ENCODE measurements at regions not wholly inside any gene's neighbourhood (a gene's known extent, or its start where the extent isn't known, plus 50 kb on each side); places are given as distances from the start of the nearest gene placed in this dataset.

DNA sequence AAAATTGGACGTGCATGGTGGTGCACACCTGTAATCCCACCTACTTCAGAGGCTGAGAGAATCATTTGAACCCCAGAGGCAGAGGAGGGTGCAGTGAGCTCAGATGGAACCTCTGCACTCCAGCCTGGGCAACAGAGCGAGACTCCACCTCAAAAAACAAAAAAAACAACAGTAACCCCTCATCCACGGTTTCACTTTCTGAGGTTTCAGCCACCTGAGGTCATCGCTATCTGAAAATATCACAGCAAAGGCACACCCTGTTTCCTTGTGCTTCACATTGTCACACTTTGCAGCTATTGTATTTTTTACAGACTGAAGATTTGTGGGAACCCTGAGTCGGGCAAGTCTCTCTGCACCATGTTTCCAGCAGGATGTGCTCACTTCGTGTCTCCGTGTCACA is 54.1 kb upstream of the FOXQ1 start:
- no peak for DNase-seq

DNA sequence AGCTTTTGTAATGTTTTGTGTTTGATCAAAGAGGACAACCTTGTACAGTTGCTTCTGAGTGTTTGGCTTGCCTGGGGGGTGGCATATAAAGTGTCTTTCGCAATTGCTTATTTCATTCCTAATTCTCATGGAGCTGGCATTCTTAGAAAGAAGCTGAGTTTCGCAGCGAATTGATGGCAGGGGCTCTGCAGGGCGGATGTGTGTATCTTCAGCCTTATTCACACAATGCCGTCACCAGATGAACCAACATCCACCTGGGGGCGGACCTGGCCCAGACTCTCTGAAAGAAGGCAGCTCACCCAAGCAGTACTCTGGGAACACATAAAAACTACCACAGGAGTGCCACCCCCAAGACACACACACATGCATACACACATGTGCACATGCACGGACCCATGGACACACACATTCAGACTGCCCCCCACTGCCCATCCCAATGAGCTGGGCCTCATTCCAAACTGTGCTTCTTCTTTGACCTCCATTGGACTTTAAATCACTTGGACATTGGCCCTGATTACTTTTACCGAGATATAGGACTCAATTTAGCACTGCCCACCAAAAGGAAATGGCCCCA is 55.4 kb upstream of the FOXQ1 start:
- no peak for DNase-seq

DNA sequence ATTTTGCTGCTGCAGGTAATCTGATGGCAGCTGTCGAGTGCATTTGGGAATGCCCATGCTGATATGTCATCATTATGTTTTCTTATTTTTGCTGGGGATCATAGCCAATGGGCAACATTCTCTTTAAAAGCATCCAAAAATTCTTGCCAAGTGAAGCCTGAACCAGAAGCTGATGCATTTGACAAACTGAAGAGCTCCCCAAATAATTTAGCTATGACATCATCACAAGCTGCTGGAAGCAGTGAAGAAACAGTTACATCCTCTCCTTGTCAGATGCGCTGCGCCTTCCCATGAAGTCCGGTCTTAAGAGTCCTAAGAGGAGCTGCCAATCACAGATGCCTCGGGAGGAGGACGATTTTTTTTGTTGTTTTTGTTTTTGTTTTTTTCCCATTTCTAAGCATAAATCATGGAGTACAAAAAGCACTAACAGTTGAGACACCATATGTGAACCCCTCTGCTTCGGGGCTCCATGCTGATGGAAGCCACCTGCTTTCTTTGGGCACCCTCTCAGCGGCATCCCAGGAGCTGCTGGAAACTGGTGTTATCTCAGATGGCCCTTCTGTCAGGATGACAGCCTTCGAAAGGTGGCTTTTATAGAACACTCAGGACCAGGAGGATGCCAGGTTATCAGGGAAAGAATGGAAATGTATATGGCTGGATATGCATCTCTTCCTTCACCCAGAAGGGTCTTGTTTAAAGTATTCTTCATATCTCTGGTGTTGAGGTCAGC is 56.1 kb upstream of the FOXQ1 start:
- no peak for DNase-seq

DNA sequence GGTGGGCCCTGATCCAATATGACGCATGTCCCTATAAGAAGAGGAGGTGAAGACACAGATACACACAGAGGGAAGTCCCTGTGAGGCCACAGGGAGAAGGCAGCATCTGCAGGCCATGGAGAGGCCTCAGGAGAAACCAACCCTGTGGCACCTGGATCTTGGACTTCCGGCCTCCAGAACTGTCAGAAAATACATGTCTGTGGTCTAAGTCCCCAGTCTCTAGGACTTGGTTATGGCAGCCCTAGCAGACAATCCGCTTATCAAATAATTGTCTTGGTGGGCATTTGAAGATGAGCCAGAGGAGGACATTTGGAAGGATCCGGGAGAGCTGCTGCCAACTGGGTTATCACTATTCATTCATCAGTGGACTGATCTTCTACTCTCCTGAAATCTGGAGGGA is 57.6 kb upstream of the FOXQ1 start:
- DNase-seq = no peak

DNA sequence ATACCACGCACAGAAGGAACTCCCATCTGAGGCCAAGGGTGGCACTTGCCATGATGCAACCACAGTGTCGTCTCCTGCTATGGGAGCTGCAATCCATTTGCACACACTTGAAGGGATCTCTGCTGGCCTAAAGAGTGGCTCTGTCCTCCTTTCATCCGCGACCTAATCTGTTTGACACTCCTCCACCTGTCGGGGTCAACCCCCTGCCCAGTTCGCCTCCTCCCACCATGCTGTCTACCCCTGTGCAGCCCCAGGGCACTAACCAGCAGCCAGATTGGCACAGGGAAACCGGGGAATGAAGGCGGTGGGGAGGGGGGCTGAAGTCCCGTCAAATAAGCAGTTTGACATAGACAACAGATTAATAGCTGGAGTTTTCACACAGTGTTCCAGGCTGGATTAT is 58.1 kb upstream of the FOXQ1 start:
- DNase-seq = no peak

DNA sequence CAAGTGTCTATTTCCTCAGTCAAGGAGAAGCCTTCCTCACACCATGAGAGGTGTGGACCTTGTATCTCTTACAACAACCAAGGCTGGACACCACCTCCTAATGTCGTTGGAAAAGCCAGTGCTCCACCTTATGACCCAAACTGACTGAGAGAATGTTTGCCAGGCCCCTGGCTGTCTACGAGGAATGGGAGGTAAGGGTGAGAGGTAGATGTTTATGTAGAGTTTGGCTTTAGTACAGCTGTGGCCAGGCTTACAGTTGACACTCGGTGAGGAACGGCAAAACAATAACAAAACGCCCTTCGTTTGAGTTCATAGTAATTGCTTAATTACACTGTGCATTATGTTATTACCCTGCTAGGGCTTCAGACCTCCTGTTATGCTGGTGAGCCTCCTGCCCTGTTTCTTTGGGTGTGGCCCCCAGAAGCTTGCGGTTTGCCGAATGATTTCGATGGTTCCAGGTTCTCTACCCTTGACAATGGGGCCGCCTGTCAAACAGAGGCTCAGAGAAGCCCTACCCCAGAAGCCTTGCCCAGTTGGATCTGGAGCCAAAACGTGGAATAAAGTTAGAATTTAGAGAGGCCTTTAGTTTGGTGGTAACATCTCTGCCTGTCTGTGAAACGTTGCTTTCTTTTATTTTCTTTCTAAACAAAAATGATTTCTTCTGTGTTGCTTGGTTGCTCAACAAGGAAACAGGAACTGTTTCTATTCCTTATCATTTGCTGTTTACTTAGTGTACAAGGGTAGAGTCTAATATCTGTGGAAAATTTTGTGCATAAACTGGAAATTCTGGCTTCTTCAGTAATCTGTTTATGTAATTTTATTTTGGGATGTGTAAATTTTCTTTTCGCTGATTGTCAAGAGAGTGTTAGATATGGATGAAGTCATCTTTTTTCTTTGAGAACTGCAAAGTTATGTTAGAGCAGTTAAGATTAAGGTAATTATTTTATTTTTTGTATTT is 60.4 kb upstream of the FOXQ1 start:
- DNase-seq = no peak

DNA sequence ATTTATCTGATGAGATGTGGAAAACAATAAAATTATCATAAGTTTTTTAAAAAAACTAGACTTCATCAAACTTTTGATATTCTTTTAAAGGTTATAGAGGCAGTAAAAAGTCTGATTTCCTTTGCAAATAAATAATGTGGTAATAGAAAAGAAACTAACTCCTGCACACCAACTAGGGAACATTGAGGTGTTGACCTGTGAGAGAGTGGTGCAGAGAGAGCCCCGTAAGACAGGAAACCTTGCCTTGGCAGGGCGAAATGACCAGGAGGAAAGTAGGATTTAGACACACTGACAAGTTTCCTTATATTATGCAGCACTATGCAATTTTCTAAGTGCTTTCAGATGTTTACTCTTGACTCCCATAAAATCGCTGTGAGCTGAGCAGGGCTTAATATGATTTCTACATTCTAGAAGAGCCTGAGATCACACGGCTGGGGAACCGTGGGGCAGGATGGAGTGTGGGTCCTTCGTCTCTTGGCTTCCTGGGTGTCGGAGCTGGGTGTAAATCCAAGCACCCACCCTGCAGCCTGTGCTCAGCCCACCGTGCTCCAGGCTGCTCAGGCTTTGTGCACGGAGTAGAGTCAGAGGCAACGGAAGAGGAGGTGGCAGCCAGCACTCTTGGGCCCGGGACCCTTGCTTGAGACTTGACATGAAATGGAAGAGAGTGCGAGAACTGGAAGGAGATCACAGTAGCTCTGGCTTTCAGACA is 61.3 kb upstream of the FOXQ1 start:
- no peak for DNase-seq

DNA sequence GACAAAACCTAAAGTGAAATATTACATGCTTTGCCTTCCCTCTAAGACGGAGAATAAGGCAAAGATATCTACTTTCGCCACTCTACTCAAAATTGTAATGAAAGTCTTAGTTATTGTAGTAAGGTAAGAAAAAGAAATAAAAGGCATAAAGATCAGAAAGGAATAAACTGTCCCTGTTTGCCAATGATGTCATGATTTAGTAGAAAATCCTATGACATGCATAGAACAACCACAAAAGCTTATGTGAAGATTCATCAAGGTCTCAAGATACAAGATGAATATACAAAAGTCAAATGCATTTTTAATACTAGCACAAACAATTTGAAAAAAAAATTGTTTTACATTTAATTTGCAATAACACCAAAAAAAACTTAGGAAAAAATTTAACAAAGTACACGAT is 64.0 kb upstream of the FOXQ1 start:
- no peak for DNase-seq

DNA sequence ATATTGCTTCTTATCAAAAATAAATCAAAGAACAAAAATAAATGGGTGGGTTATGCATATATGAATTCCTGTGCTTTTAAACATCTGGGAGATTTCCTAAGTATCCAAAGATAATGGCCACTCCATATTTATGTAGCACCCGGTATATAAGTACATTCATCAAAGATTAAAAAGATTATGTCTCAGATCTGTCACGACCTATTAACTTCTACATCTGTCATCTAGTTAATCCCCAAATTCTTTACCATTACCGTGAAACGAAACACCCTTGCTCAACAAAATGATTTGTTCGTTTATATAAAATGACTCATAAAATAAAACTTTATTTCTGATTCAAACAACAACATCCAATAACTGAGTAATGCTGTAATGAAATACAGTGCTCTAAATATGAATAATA is 64.8 kb upstream of the FOXQ1 start:
- no peak for DNase-seq

DNA sequence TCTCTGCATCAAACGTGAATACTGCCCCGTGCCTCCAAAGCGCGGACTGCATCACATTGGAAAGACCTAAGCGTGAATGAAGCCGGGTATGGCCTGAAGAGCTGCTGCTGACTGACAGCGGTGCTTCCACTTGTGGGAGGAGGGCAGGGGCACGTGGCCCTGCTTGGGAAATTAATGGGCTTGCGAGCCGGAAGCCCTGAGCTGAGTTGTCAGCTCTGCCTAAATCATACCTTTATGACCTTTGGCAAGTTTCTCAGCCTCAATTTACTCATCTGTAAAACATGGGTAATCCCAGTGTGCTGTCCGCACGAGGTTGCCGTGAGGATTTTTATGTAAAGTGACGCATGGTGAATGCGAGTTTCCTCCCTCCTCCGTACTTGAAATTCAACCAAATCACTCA is 67.0 kb upstream of the FOXQ1 start:
- no peak for DNase-seq

DNA sequence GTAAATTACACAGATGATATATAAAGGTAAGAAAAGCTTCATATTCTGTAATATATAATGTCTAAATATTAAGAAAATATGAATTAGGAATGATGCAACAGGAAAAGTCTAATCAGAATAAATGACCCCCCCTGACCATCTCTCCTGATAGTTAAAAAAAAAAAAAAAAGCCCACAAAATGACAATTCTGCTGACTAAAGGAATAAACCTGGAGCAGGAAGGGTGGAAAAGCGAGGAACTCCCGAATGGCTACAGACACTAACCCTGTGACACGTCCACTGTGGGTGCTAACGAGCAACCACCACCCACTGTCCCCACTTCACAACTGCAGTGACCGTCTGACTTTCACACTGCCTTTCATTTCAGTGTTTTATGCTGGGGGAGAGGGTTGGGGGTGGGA is 67.6 kb upstream of the FOXQ1 start:
- no peak for DNase-seq

DNA sequence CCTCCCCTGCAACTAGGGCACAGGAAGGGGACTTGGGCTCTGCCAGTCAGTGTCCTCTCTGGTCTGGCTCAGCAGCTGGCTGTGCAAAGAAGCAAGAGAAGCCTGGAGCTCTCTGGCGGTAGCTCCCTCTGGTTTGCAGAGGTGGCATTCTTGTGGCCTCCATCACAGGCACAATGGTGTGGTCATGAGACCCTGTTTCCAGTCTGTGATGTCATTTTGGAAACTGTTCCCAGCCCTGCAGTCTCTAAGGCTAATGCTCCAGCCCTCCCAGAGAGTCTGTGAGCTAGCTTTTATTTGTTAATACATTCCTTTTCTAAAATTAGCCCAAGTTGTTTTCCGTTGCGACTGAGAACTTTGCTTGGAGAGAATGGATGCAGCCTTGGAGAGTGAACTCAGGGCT is 69.5 kb upstream of the FOXQ1 start:
- DNase-seq = no peak

DNA sequence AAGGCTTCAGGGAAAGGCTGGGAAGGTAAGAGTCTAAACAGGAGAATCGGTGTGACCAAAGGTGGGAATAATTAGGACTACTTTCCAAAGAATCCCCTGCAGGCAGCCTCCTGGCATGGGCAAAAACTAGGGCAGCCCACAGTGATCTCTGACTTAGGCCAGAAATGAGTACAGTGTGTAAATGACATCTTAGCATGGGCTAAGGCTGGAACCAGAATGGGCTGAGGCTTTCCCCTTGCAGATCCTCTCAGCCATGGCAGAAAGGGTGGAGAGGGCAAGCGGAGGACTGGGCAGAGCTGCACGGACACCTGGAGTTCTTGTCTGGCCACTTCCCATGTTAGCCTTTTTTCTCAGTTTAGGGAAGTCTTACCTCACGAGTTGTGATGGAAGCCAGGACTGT is 69.9 kb upstream of the FOXQ1 start:
- DNase-seq = no peak

DNA sequence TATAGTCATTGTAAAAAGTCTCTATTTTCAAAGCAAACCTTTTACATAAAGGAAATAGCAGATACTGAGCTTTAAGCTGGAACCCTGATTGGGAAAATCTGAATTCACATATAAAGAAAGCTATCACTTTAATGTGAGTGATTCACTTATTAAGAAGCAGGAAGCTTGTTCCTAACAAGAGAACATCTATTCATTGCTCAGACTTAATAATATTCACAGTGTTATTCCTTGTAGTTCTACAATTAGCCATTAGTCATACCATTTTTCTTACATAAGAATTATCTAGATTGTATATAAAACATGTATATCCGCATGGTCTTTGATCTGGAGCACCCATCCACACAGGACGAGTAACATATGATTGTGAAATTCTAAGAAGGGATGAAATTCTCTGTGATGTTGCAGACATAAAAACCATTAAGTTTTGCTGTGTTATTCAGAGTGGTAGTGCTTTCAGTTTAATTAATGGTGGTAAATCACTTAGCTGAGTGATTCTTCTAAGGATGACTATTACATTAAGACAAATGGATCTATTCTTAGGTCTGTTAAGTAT is 71.1 kb upstream of the FOXQ1 start:
- DNase-seq = no peak

DNA sequence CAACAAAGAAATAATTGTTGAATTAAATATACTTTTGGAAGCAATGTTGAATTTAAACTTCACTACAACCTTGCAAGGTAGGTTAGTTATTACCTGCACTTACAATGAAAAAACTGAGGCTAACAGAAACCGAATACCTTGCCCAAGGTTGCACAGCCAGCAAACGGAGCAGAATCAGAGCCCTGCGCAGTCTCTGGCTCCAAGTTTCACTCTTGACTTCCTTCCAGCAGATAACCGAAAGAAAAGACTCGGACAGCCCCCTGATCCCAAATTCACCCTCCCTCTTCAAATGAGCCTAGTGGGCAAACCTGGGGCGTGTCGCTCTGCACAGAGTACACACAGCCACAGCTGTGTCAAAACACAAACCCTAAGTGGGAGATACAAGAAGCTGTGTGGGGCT is 72.1 kb upstream of the FOXQ1 start:
- DNase-seq = no peak

DNA sequence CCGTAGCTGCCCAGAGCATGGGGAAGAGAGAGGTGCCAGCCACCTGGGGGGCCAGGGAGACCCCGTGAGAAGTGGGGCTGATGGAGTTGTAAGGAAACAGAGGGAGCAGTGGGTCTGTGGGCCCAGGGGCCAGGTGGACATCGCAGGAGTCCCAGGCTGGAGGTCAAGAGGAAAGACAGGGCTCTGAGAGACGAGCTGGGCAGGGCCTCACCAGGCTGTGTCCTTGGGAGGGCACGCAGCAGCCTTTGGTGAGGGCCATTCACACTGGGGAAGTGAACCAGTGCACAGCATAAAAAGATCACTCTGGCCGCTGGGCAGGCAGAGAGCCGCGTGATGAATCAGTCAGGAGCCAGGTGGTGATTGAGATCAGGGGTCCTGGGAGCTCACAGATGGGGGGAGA is 73.9 kb upstream of the FOXQ1 start:
- DNase-seq = no peak

DNA sequence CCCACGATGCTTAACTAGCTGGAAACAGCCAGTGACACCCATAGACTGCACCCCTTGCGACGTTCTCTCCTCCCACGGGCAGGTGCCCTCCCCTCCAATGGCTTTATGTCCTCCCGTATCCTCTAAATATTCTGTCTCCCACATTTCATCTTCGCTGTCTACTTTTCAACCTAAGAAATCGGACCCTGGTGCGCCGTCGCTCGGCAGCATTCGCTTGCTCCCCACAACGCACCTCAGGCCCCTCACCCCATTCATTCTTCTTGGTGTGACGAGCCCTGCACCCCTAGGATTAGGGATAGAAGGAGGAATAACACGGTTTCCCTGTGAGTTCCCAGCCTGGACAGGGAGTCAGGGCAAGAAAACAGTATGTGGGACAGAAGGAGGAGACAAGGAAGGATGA is 74.3 kb upstream of the FOXQ1 start:
- no peak for DNase-seq

DNA sequence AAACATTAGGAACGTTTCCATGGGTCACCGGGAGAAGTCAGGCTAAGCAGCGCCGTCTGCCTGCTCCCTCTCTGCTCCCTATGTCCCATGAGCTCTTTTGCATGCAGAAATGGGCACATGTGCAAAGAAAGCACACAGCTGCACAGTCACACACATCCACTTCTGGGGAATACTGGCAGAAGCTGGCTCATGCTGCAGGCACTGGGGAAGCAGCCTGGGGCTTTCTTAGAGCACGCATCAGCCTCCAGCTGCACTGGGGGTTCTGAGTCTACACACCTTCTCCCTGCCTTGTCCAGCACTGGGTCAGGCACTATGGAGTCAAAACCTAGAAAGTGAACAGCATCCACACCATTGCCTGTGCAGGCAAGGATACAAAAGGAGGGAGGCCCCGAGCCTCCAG is 76.1 kb upstream of the FOXQ1 start:
- DNase-seq = no peak

DNA sequence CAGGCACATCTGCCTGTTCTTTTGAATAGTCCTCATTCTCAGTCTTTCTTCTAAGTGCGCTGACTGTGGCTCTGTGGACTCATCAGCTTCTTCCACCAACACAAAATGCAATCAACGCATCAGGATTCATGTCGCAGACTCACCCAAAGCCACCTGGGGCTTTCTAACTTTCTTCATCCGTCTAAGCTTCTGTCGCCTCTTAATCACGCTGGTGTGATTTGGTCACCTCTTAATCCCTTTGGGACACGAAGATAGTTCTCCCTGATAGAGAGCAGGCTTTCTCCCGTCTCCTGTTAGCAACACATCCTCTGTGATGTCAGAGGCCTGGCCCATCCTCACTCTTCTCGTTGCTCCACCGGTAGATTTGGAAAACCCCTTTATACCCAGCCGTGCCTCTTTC is 78.0 kb upstream of the FOXQ1 start:
- DNase-seq = no peak

DNA sequence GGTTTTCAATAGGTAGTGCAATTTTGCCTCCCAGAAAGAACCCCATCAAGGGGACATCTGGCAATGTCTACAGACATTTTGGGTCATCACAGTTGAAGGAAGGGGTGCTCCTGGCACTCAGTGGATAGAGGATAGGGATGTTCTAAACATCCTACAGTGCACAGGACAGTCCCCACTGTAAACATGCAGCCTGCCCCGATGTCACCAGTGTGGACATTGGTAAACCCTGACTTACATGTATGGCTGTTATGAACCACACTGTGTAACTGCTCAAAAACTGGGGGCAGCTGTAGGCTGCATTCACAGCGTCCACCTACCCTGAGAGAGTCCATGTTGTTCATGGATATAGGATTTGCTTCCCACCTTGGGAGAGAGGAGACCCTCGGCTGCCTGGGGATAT is 79.3 kb upstream of the FOXQ1 start:
- DNase-seq = no peak

DNA sequence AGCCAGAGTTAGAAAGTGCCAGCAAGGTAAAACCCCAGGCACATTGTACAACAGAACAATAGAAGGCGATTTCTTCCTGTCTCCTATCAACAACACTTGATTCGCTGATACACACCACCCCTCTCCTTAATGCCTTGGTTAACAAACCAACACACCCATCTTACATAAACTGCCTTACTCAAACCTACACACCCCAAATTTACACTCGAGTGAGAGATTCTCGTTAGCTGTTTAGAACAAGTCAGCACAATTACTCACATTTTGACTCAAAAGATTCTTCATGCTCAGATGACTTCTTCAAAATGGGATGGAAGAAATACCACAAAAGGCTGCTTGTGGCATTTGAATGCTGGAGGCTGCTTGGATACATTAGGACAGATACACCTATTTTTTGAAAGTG is 80.0 kb upstream of the FOXQ1 start:
- DNase-seq = no peak

DNA sequence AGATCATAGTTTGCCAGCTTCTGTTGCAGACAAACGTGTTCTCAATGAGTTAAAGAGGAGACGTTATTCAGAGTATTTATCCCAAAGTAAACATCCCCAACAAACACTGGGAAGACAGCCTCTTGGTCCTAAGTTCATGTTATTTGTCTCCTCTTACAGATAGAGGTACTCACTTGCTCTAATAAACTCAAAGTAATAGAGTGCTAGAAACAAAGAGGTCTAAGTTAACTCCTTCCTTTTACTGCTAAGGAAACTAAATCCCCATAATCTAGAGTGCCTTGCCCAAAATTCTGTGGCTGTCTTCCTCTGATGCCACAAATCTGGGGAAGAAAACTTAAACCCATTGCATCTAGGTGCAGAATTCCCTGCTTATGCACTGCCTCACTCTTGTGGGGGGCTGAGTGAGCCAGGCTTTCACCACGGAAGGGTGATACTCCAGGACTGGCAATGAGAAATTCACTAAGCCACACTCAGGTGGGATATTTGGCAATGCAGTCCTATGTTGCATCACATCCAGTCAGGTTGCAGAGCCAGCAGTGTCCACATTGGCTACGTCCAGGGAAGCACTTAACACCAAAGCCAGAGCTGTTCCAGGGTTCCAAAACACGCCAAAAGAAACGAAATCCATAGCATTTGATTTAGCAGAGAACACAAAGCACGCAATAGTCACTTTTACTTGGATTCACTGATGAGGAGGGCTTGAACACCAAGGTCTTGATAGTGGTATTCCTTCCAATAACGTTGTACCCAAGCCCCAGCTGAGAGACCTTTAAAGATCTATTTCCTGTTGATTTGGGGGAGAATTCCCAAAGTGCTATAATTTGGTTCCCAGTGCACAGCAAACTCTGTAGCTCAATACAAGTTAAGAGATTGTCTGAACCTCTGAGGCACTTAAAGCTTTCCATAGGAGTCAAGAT is 81.0 kb upstream of the FOXQ1 start:
- DNase-seq = no peak

Measured in stimulated activated CD4-positive, alpha-beta T cell treated with anti-CD3 and anti-CD28 coated beads, Interleukin-15, amount 100 ng/mL, for 24 hours (primary cell).